A549 (cell line): ENCODE measurements at regions not wholly inside any gene's neighbourhood (a gene's known extent, or its start where the extent isn't known, plus 50 kb on each side); places are given as distances from the start of the nearest gene placed in this dataset.

Experiments
- CBX8 ChIP-seq: fragments of 200-600 bp; sonication (generic); IDR thresholded peaks from 2 replicates; pipeline ENCODE4 v1.6.1; 2016
- EP300 ChIP-seq, 2 experiments: fragments of >200 bp; sonication (Bioruptor Twin); formaldehyde crosslinking; IDR thresholded peaks; 2 replicates in 1 of 2; 3 replicates in 1 of 2; pipeline ENCODE4 v1.6.1; 2016 to 2017
- KDM1A ChIP-seq: fragments of 200-600 bp; sonication (generic); IDR thresholded peaks from 2 replicates; pipeline ENCODE4 v1.6.1; 2016; ENCODE audit warnings: low read depth, mild to moderate bottlenecking
- MAFK ChIP-seq: fragments of 450-650 bp; IDR thresholded peaks from 2 replicates; pipeline ENCODE4 v1.6.1; 2014; ENCODE audit not compliant: partially characterized antibody
- NFE2L2 ChIP-seq: fragments of 150-350 bp; conservative IDR thresholded peaks from 2 replicates; pipeline ENCODE4 v1.6.1; 2014; ENCODE audit warnings: low read length
- POLR2A ChIP-seq: IDR thresholded peaks from 2 replicates; pipeline ENCODE4 v1.6.1; 2012; ENCODE audit warnings: mild to moderate bottlenecking, low read length
- POLR2AphosphoS2 ChIP-seq: conservative IDR thresholded peaks from 2 replicates; pipeline ENCODE4 v1.6.1; 2012; ENCODE audit warnings: low read length, improper control_type of control experiment, inconsistent platforms
- RAD21 ChIP-seq, 2 experiments: fragments of >200 bp in 1 of 2; sonication (Bioruptor Twin) in 1 of 2; formaldehyde crosslinking in 1 of 2; IDR thresholded peaks in 1 of 2; conservative IDR thresholded peaks in 1 of 2; 2 replicates in 1 of 2; 3 replicates in 1 of 2; pipeline ENCODE4 v1.6.1; 2012 to 2018; ENCODE audit warnings: inconsistent platforms in 1 of 2
- SMC3 ChIP-seq: fragments of >200 bp; sonication (Bioruptor Twin); formaldehyde crosslinking; IDR thresholded peaks from 3 replicates; pipeline ENCODE4 v1.6.1; 2018; ENCODE audit warnings: inconsistent platforms
- TF ChIP-seq, protein P1 (sequence below): fragments of >200 bp; sonication (Bioruptor Twin); formaldehyde crosslinking; IDR thresholded peaks from 3 replicates; pipeline ENCODE4 v1.5.1; 2016
- TF ChIP-seq, protein P2 (sequence below): IDR thresholded peaks from 2 replicates; pipeline ENCODE4 v1.6.1; 2012; ENCODE audit warnings: low read depth, borderline replicate concordance
- TF ChIP-seq, protein P3 (sequence below): IDR thresholded peaks from 2 replicates; pipeline ENCODE4 v1.6.1; 2012
- TF ChIP-seq, protein P4 (sequence below): fragments of 450-650 bp; IDR thresholded peaks from 2 replicates; pipeline ENCODE4 v1.6.1; 2014; ENCODE audit warnings: antibody characterized with exemption

DNA sequence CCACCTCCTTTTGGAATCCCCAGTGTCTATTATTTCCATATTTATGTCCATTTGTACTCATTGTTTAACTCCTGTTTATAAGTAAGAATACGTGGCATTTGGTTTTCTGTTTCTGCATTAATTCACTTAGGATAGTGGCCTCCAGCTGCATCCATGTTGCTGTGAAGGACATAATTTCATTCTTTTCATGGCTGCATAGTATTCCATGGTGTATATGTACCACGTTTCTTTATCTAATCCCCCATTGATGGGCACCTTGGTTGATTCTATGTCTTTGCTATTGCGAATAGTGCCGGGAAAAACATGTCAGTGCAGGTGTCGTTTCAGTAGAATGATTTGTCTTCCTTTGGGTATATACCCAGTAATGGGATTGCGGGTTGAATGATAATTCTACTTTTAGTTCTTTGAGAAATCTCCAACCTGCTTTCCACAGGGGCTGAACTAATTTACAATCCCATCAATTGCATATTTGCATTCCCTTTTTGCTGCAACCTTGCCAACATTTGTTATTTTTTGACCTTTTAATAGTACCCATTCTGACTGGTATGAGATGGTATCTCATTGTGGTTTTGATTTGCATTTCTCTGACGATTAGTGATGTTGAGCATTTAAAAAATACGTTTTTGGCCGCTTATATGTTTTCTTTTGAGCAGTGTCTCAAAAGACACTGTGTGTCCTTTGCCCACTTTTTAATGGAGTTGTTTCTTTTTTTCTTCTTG, 373.2 kb upstream of the TNRC6C start:
- no peak for TF ChIP-seq POLR2A
- no peak for TF ChIP-seq SMC3
- TF ChIP-seq RAD21 (conservative IDR thresholded peaks at IDR 0.05 in 1 of 2, IDR thresholded peaks at IDR 0.05 in 1 of 2) = no peak
- TF ChIP-seq, protein P1, sequence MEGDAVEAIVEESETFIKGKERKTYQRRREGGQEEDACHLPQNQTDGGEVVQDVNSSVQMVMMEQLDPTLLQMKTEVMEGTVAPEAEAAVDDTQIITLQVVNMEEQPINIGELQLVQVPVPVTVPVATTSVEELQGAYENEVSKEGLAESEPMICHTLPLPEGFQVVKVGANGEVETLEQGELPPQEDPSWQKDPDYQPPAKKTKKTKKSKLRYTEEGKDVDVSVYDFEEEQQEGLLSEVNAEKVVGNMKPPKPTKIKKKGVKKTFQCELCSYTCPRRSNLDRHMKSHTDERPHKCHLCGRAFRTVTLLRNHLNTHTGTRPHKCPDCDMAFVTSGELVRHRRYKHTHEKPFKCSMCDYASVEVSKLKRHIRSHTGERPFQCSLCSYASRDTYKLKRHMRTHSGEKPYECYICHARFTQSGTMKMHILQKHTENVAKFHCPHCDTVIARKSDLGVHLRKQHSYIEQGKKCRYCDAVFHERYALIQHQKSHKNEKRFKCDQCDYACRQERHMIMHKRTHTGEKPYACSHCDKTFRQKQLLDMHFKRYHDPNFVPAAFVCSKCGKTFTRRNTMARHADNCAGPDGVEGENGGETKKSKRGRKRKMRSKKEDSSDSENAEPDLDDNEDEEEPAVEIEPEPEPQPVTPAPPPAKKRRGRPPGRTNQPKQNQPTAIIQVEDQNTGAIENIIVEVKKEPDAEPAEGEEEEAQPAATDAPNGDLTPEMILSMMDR = no peak
- TF ChIP-seq POLR2AphosphoS2 = no peak
- no peak for TF ChIP-seq EP300 (IDR thresholded peaks at IDR 0.05)
- TF ChIP-seq NFE2L2 = no peak
- TF ChIP-seq, protein P2, sequence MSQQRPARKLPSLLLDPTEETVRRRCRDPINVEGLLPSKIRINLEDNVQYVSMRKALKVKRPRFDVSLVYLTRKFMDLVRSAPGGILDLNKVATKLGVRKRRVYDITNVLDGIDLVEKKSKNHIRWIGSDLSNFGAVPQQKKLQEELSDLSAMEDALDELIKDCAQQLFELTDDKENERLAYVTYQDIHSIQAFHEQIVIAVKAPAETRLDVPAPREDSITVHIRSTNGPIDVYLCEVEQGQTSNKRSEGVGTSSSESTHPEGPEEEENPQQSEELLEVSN = no peak
- no peak for TF ChIP-seq MAFK
- TF ChIP-seq KDM1A = no peak
- TF ChIP-seq, protein P3, sequence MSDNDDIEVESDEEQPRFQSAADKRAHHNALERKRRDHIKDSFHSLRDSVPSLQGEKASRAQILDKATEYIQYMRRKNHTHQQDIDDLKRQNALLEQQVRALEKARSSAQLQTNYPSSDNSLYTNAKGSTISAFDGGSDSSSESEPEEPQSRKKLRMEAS = no peak
- TF ChIP-seq, protein P4, sequence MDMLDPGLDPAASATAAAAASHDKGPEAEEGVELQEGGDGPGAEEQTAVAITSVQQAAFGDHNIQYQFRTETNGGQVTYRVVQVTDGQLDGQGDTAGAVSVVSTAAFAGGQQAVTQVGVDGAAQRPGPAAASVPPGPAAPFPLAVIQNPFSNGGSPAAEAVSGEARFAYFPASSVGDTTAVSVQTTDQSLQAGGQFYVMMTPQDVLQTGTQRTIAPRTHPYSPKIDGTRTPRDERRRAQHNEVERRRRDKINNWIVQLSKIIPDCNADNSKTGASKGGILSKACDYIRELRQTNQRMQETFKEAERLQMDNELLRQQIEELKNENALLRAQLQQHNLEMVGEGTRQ = no peak
- TF ChIP-seq CBX8 = no peak
